ENCODE measurements at regions not wholly inside any gene's neighbourhood (a gene's known extent, or its start where the extent isn't known, plus 50 kb on each side); places are given as distances from the start of the nearest gene placed in this dataset.

GRCh38 chr3:804211-804610 lies 288.6 kb upstream of the CNTN6 start:
- TF ChIP-seq CTCF (IDR thresholded peaks at IDR 0.05; ENCODE audit: insufficient read depth, low read length, poor library complexity, severe bottlenecking) (no peak), EZH2phosphoT487 (conservative IDR thresholded peaks at IDR 0.05; ENCODE audit: low read length) (no peak)
